ENCODE measurements at regions not wholly inside any gene's neighbourhood (a gene's known extent, or its start where the extent isn't known, plus 50 kb on each side); places are given as distances from the start of the nearest gene placed in this dataset.

- H3K9me3 ChIP-seq: no peaks in the 10 kb centered on the region
- ATAC-seq (no peak; a peak in 1 of 6 replicates), DNase-seq (ENCODE audit: low read depth in 1 of 2, low spot score in 1 of 2) (no peak), FAIRE-seq (no peak)
- no peak overlapping the region for H3K27ac ChIP-seq
- H3K4me3 ChIP-seq: no peak overlapping the region
- whole genome bisulfite sequencing (ENCODE audit: missing lambda C conversion rate): 6% methylated on average over 2 of the region's 5 CpGs
- ChIA-PET CTCF (interaction anchor here (0.6 to 1.6 kb wide), 4 partner anchors 12 to 202 kb away, joined by 3 to 10 read pairs (median 3); no protein-coding TSS in a partner anchor), POLR2A (no interaction called here)
- H3K4me1 ChIP-seq: no peaks in the 10 kb centered on the region
- no peak for TF ChIP-seq CBX2 (IDR thresholded peaks at IDR 0.05; ENCODE audit: borderline replicate concordance, low read depth)
- no peak for TF ChIP-seq ELK1 (IDR thresholded peaks at IDR 0.05; ENCODE audit: low read depth, low read length)
- no peak for TF ChIP-seq SMC3 (IDR thresholded peaks at IDR 0.05)
- TF ChIP-seq EHMT2 (IDR thresholded peaks at IDR 0.05; ENCODE audit: low read depth): no peak
- TF ChIP-seq HEYL (CRISPR knock-in tag; IDR thresholded peaks at IDR 0.05): no peak
- TF ChIP-seq, protein P1, sequence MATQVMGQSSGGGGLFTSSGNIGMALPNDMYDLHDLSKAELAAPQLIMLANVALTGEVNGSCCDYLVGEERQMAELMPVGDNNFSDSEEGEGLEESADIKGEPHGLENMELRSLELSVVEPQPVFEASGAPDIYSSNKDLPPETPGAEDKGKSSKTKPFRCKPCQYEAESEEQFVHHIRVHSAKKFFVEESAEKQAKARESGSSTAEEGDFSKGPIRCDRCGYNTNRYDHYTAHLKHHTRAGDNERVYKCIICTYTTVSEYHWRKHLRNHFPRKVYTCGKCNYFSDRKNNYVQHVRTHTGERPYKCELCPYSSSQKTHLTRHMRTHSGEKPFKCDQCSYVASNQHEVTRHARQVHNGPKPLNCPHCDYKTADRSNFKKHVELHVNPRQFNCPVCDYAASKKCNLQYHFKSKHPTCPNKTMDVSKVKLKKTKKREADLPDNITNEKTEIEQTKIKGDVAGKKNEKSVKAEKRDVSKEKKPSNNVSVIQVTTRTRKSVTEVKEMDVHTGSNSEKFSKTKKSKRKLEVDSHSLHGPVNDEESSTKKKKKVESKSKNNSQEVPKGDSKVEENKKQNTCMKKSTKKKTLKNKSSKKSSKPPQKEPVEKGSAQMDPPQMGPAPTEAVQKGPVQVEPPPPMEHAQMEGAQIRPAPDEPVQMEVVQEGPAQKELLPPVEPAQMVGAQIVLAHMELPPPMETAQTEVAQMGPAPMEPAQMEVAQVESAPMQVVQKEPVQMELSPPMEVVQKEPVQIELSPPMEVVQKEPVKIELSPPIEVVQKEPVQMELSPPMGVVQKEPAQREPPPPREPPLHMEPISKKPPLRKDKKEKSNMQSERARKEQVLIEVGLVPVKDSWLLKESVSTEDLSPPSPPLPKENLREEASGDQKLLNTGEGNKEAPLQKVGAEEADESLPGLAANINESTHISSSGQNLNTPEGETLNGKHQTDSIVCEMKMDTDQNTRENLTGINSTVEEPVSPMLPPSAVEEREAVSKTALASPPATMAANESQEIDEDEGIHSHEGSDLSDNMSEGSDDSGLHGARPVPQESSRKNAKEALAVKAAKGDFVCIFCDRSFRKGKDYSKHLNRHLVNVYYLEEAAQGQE (IDR thresholded peaks at IDR 0.05): no peak
- TF ChIP-seq, protein P2, sequence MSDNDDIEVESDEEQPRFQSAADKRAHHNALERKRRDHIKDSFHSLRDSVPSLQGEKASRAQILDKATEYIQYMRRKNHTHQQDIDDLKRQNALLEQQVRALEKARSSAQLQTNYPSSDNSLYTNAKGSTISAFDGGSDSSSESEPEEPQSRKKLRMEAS (IDR thresholded peaks at IDR 0.05): no peak
- no peak for TF ChIP-seq HOXB13 (CRISPR knock-in tag; IDR thresholded peaks at IDR 0.05; ENCODE audit: low read depth)
- TF ChIP-seq CHD2 (IDR thresholded peaks at IDR 0.05; ENCODE audit: low read length, partially characterized antibody): no peak
- TF ChIP-seq CBX8 (IDR thresholded peaks at IDR 0.05): no peak
- TF ChIP-seq, protein P3, sequence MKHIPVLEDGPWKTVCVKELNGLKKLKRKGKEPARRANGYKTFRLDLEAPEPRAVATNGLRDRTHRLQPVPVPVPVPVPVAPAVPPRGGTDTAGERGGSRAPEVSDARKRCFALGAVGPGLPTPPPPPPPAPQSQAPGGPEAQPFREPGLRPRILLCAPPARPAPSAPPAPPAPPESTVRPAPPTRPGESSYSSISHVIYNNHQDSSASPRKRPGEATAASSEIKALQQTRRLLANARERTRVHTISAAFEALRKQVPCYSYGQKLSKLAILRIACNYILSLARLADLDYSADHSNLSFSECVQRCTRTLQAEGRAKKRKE (CRISPR knock-in tag; IDR thresholded peaks at IDR 0.05; ENCODE audit: low read depth): no peak
- TF ChIP-seq POLR2A (IDR thresholded peaks at IDR 0.05; ENCODE audit: low read length): no peak
- TF ChIP-seq KDM5A (IDR thresholded peaks at IDR 0.05): no peak
- TF ChIP-seq BCL3 (IDR thresholded peaks at IDR 0.05): no peak
- TF ChIP-seq MAZ (IDR thresholded peaks at IDR 0.05; ENCODE audit: borderline replicate concordance, low read depth, low read length): no peak
- no peak for TF ChIP-seq ESRRA (IDR thresholded peaks at IDR 0.05; ENCODE audit: borderline replicate concordance, low read length)
- H3K4me2 ChIP-seq: no peak overlapping the region
These were observed 98.4 kb downstream of the ZNF280B start for GRCh38 chr22:22410121-22410520.

- ChIA-PET POLR2A (no interaction called here), CTCF (interaction anchor here (0.6 to 1.6 kb wide), 4 partner anchors 12 to 67 kb away, joined by 3 to 10 read pairs (median 4); no protein-coding TSS in a partner anchor)
- no peak for TF ChIP-seq JUN (IDR thresholded peaks at IDR 0.05)
- no peak for TF ChIP-seq BCL3 (IDR thresholded peaks at IDR 0.05)
- no peak for TF ChIP-seq NR3C1 (IDR thresholded peaks at IDR 0.05)
- no peak for TF ChIP-seq CEBPB (IDR thresholded peaks at IDR 0.05)
- no peak for TF ChIP-seq HDAC2 (IDR thresholded peaks at IDR 0.05)
- H3K27ac ChIP-seq: no peak overlapping the region
- no peak overlapping the region for H3K4me2 ChIP-seq
- FAIRE-seq: no peak
- no peak for DNase-seq (ENCODE audit: low read depth in 1 of 2, low spot score in 1 of 2)
- H3K9me3 ChIP-seq: no peaks in the 10 kb centered on the region
- H3K4me1 ChIP-seq: no peaks in the 10 kb centered on the region
- H3K4me3 ChIP-seq: no peak overlapping the region
- WGBS (ENCODE audit: missing lambda C conversion rate): 4% methylated on average over 3 of the region's 3 CpGs
- no peak for ATAC-seq
These were observed 97.9 kb downstream of the ZNF280B start for GRCh38 chr22:22410677-22411076.

Measured in A549 (cell line).